Breast epithelium (tissue), 4 donors: ENCODE measurements at regions not wholly inside any gene's neighbourhood (a gene's known extent, or its start where the extent isn't known, plus 50 kb on each side); places are given as distances from the start of the nearest gene placed in this dataset.

Experiments
- DNase-seq, 2 donors: peaks; one replicate each; pipeline ENCODE4 v3.0.0-alpha.2; 2019; ENCODE audit warnings: low spot score in 2 of 2
- H3K27ac ChIP-seq, 2 donors: fragments of 200-600 bp; sonication (generic) in 1 of 2; one replicate each; pipeline ENCODE4 v1.5.1; 2016 to 2019; ENCODE audit warnings: mild to moderate bottlenecking in 1 of 2
- H3K27me3 ChIP-seq, 2 donors: fragments of 200-600 bp; sonication (generic) in 1 of 2; one replicate each; pipeline versions ENCODE4 v1.5.1 to v1.6.0; 2017 to 2019; ENCODE audit warnings: control low read depth in 1 of 2, mild to moderate bottlenecking in 1 of 2
- H3K36me3 ChIP-seq: fragments of 200-600 bp; one replicate; pipeline ENCODE4 v1.5.1; 2019
- H3K4me1 ChIP-seq, 2 donors: fragments of 200-600 bp; sonication (generic); one replicate each; pipeline ENCODE4 v1.5.1; 2016 to 2019; ENCODE audit warnings: control low read depth in 1 of 2
- H3K4me3 ChIP-seq, 3 donors: fragments of 200-600 bp; sonication (generic); 1 replicate in 2 of 3; 2 replicates in 1 of 3; pipeline ENCODE4 v1.5.1; 2016 to 2019; ENCODE audit warnings: mild to moderate bottlenecking in 3 of 3, moderate library complexity in 2 of 3
- H3K9me3 ChIP-seq, 2 donors: fragments of 200-600 bp; sonication (generic) in 1 of 2; one replicate each; pipeline ENCODE4 v1.5.1; 2016 to 2019; ENCODE audit warnings: control low read depth in 1 of 2
- POLR2A ChIP-seq: fragments of 450-650 bp; IDR thresholded peaks from one replicate; pipeline ENCODE4 v1.6.1; 2016; ENCODE audit warnings: antibody characterized with exemption, mild to moderate bottlenecking, moderate library complexity
- POLR2AphosphoS5 ChIP-seq, 3 donors: sonication (generic); formaldehyde crosslinking; IDR thresholded peaks; one replicate each; pipeline ENCODE4 v1.6.1; 2017; ENCODE audit warnings: antibody characterized with exemption in 3 of 3
- intact Hi-C: fragments of 100-400 bp; cut with DNase I; formaldehyde crosslinking; loops from one replicate; pipeline ENCODE4 v1.15.1; 2023; ENCODE audit warnings: low total_unique reads
- TF ChIP-seq, protein P1 (sequence below), 3 donors: fragments of 450-650 bp; IDR thresholded peaks; one replicate each; pipeline ENCODE4 v1.5.1; 2016 to 2017; ENCODE audit warnings: antibody characterized with exemption in 3 of 3, mild to moderate bottlenecking in 3 of 3, moderate library complexity in 3 of 3

DNA sequence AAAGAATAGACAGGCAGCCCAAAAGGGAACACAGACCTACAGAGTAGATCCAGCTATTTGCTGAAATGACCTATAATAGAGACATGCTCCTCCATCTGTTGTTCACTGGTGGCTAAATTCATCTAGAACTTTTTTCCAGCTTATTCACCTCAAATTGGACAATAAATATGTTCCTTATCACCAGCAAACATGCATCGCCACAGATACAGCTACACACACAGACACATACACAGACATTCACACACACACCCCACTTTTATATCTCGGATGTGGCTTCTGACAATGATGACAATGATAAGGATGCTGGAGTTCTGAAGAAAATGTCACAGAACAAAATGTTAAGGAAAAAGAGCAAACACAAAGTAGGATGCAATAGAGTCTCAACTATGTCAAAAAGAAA is 175.4 kb downstream of the LSM5 start:
- intact Hi-C loops: no loop called here
- no peak overlapping the region for H3K4me3 ChIP-seq
- H3K9me3 ChIP-seq: no peaks in the 10 kb centered on the region
- TF ChIP-seq POLR2A: no peak
- TF ChIP-seq, protein P1, sequence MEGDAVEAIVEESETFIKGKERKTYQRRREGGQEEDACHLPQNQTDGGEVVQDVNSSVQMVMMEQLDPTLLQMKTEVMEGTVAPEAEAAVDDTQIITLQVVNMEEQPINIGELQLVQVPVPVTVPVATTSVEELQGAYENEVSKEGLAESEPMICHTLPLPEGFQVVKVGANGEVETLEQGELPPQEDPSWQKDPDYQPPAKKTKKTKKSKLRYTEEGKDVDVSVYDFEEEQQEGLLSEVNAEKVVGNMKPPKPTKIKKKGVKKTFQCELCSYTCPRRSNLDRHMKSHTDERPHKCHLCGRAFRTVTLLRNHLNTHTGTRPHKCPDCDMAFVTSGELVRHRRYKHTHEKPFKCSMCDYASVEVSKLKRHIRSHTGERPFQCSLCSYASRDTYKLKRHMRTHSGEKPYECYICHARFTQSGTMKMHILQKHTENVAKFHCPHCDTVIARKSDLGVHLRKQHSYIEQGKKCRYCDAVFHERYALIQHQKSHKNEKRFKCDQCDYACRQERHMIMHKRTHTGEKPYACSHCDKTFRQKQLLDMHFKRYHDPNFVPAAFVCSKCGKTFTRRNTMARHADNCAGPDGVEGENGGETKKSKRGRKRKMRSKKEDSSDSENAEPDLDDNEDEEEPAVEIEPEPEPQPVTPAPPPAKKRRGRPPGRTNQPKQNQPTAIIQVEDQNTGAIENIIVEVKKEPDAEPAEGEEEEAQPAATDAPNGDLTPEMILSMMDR (IDR thresholded peaks at IDR 0.05): no peak
- TF ChIP-seq POLR2AphosphoS5 (IDR thresholded peaks at IDR 0.05): no peak
- H3K27ac ChIP-seq: no peak overlapping the region
- peaks cover 0 to 6% of the 10 kb centered on the region in 2 donors for H3K27me3 ChIP-seq
- H3K36me3 ChIP-seq: no peaks in the 10 kb centered on the region
- H3K4me1 ChIP-seq: no peaks in the 10 kb centered on the region
- DNase-seq: no peak

DNA sequence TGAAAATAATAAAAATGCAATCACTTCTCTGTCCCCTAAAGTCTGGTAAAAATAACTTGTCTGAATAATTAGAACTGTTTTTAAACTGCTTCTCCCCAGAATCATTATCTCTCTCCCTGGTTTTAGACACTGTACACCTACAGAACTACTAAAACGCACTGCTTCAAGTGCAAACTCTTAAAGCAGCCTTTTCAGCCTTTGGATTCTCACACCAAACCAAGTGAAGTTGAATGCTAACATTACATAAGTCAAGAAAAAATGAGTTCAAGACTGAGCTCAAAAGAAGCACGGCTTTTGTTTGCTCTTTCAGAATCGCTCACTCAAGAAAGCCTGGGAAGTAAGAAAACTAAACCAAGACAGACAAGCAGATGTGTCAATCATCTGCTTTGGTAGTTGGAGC is 188.8 kb downstream of the LSM5 start:
- peaks cover 0 to 17% of the 10 kb centered on the region in 2 donors for H3K27me3 ChIP-seq
- no peak for DNase-seq
- no peak overlapping the region for H3K4me3 ChIP-seq
- intact Hi-C loops: loop anchor here (10.0 kb wide), 1 partner anchor 583 kb away; no protein-coding TSS in a partner anchor
- no peaks in the 10 kb centered on the region for H3K9me3 ChIP-seq
- H3K27ac ChIP-seq: no peak overlapping the region
- H3K4me1 ChIP-seq: no peaks in the 10 kb centered on the region
- no peak for TF ChIP-seq POLR2A
- no peak for TF ChIP-seq POLR2AphosphoS5 (IDR thresholded peaks at IDR 0.05)
- TF ChIP-seq, protein P1 (IDR thresholded peaks at IDR 0.05): no peak
- H3K36me3 ChIP-seq: no peaks in the 10 kb centered on the region

DNA sequence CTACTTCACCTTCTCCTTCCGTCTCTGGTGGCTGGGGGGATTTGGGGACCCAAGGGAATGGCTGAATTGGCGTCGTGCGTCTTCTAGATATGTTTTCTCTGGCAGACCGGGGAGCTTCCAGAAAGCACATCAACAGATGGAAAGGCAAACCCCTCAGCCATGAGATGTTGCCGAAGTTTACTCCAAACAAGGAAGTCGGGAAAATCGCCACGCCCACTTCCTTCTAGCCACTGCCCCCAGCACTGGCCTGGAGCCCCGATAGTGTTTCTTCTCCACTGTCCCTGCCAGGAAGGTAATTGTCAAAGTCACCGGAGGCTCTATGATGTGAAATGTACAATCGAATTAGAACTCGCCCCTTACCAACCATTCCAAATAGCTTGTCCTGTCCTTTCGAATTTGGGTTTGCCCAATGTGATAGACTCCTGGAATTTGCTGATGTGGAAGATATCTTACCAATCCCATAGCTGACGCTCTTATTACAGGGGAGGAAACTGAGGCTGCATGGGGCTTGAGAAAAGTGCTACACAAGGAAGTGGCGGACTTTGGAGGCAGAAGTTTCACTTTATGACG is 191.0 kb downstream of the LSM5 start:
- H3K4me3 ChIP-seq: peak overlapping the region; percentile 39 to 68 (median 65)
- intact Hi-C loops: no loop called here
- peaks cover 0 to 17% of the 10 kb centered on the region in 2 donors for H3K27me3 ChIP-seq
- H3K9me3 ChIP-seq: no peaks in the 10 kb centered on the region
- no peaks in the 10 kb centered on the region for H3K36me3 ChIP-seq
- peak overlapping the region; percentile 73 to 81 for H3K27ac ChIP-seq
- TF ChIP-seq POLR2AphosphoS5 (IDR thresholded peaks at IDR 0.05) (no peak), POLR2A (no peak)
- TF ChIP-seq, protein P1 (IDR thresholded peaks at IDR 0.05): no peak
- DNase-seq: peak in 1 of 2 donors; percentile 69
- H3K4me1 ChIP-seq: no peaks in the 10 kb centered on the region

DNA sequence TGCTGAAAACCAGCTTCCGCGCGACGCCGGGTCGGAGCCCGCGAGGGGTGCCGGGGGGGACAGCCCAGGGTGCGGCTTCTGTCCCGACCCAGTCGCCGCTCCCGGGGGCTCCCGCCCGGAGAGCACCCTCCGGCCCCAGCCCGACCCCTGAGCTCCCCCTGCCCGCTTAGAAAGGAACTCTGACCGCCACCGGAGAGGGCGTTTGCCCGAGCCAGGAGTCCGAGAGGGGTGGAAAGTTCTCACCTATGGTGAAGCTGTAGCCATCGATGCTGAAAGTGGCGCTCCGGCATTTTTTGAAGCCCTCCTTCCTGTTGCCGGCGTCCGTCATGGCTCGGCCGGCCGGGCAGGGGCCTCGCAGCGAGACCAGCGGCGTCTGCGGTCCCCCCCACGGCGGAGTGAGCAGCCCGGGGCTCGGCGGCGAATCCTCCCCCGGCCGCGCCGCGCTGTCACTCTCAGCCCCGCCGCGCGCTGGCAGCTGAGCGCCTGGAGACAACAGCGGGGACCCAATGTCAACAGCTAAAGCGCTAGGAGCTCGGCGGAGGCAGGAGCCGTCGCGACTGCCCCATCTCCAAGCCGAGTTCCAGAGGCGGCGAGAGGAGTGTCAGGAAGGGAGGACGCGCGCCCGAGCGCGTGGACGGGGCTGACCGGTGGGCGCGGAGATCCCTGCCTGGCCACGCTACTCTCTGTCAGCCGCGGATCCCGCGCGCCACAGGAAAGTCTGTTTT is 191.6 kb downstream of the LSM5 start:
- peak overlapping the region; percentile 39 to 68 (median 65) for H3K4me3 ChIP-seq
- no peaks in the 10 kb centered on the region for H3K9me3 ChIP-seq
- no peaks in the 10 kb centered on the region for H3K36me3 ChIP-seq
- TF ChIP-seq POLR2AphosphoS5 (IDR thresholded peaks at IDR 0.05) (no peak), POLR2A (no peak)
- TF ChIP-seq, protein P1 (IDR thresholded peaks at IDR 0.05): no peak
- intact Hi-C loops: no loop called here
- no peaks in the 10 kb centered on the region for H3K4me1 ChIP-seq
- peaks cover 0 to 17% of the 10 kb centered on the region in 2 donors for H3K27me3 ChIP-seq
- DNase-seq: no peak
- peak overlapping the region; percentile 73 to 81 for H3K27ac ChIP-seq

DNA sequence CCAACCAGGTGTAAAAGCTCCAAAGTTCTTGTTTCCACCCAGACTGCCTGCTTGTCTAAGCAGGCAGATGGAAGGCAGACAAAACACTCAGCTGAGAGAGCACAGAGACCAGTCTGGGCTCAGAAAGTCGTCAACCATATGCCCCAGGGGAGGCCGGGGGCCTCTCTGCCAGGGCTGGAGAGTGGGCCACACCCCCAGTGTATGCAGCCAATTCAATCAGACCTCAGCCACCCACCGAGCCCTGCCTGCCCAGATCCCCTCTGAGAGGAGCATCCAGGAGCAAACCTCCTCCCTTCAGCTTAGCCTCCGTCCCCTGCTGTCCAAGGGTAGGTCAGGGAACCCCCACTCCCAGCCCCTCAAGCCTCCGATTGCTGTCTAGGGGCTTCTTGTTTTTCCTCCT is 196.3 kb downstream of the LSM5 start:
- intact Hi-C loops: no loop called here
- TF ChIP-seq, protein P1 (IDR thresholded peaks at IDR 0.05): no peak
- TF ChIP-seq POLR2AphosphoS5 (IDR thresholded peaks at IDR 0.05) (no peak), POLR2A (no peak)
- Histone ChIP-seq H3K4me1 (no peaks in the 10 kb centered on the region), H3K27me3 (peaks cover 0 to 3% of the 10 kb centered on the region in 2 donors), H3K9me3 (no peaks in the 10 kb centered on the region), H3K4me3 (no peak overlapping the region), H3K27ac (no peak overlapping the region), H3K36me3 (no peaks in the 10 kb centered on the region)
- DNase-seq: no peak
